ENCODE measurements at regions not wholly inside any gene's neighbourhood (a gene's known extent, or its start where the extent isn't known, plus 50 kb on each side); places are given as distances from the start of the nearest gene placed in this dataset.

- peaks cover 3% of the 10 kb centered on the region for H3K27me3 Mint-ChIP-seq (ENCODE audit: unreplicated experiment)
- no peak overlapping the region for H3K27ac Mint-ChIP-seq (ENCODE audit: unreplicated experiment)
- H3K4me1 Mint-ChIP-seq (ENCODE audit: low read depth, unreplicated experiment) = no peaks in the 10 kb centered on the region
- peaks cover 4% of the 10 kb centered on the region for H3K36me3 Mint-ChIP-seq (ENCODE audit: unreplicated experiment)
- TF ChIP-seq, protein P1, sequence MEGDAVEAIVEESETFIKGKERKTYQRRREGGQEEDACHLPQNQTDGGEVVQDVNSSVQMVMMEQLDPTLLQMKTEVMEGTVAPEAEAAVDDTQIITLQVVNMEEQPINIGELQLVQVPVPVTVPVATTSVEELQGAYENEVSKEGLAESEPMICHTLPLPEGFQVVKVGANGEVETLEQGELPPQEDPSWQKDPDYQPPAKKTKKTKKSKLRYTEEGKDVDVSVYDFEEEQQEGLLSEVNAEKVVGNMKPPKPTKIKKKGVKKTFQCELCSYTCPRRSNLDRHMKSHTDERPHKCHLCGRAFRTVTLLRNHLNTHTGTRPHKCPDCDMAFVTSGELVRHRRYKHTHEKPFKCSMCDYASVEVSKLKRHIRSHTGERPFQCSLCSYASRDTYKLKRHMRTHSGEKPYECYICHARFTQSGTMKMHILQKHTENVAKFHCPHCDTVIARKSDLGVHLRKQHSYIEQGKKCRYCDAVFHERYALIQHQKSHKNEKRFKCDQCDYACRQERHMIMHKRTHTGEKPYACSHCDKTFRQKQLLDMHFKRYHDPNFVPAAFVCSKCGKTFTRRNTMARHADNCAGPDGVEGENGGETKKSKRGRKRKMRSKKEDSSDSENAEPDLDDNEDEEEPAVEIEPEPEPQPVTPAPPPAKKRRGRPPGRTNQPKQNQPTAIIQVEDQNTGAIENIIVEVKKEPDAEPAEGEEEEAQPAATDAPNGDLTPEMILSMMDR (IDR thresholded peaks at IDR 0.05; ENCODE audit: partially characterized antibody, unreplicated experiment) = no peak
- H3K9me3 Mint-ChIP-seq (ENCODE audit: unreplicated experiment) = peaks cover 9% of the 10 kb centered on the region
- DNase-seq = no peak
- H3K4me3 Mint-ChIP-seq (ENCODE audit: unreplicated experiment) = no peak overlapping the region
These were observed 355.4 kb upstream of the RBFOX1 start for GRCh38 chr16:6977291-6977690.

GRCh38 chr16:6976716-6977115, 355.9 kb upstream of the RBFOX1 start:
- Mint-ChIP-seq H3K4me1 (ENCODE audit: low read depth, unreplicated experiment) (no peaks in the 10 kb centered on the region), H3K27ac (ENCODE audit: unreplicated experiment) (no peak overlapping the region), H3K4me3 (ENCODE audit: unreplicated experiment) (no peak overlapping the region), H3K27me3 (ENCODE audit: unreplicated experiment) (peaks cover 4% of the 10 kb centered on the region), H3K36me3 (ENCODE audit: unreplicated experiment) (peaks cover 5% of the 10 kb centered on the region), H3K9me3 (ENCODE audit: unreplicated experiment) (peaks cover 9% of the 10 kb centered on the region)
- TF ChIP-seq, protein P1 (IDR thresholded peaks at IDR 0.05; ENCODE audit: partially characterized antibody, unreplicated experiment) = no peak
- no peak for DNase-seq

- Mint-ChIP-seq H3K9me3 (ENCODE audit: unreplicated experiment) (peaks cover 12% of the 10 kb centered on the region), H3K27me3 (ENCODE audit: unreplicated experiment) (peaks cover 7% of the 10 kb centered on the region), H3K36me3 (ENCODE audit: unreplicated experiment) (peaks cover 5% of the 10 kb centered on the region), H3K4me3 (ENCODE audit: unreplicated experiment) (no peak overlapping the region), H3K27ac (ENCODE audit: unreplicated experiment) (no peak overlapping the region), H3K4me1 (ENCODE audit: low read depth, unreplicated experiment) (peaks cover 2% of the 10 kb centered on the region)
- TF ChIP-seq, protein P1 (IDR thresholded peaks at IDR 0.05; ENCODE audit: partially characterized antibody, unreplicated experiment) = no peak
- no peak for DNase-seq
These were observed 362.3 kb upstream of the RBFOX1 start for GRCh38 chr16:6970171-6970857.

- Mint-ChIP-seq H3K36me3 (ENCODE audit: unreplicated experiment) (peaks cover 5% of the 10 kb centered on the region), H3K4me3 (ENCODE audit: unreplicated experiment) (no peak overlapping the region), H3K4me1 (ENCODE audit: low read depth, unreplicated experiment) (peaks cover 2% of the 10 kb centered on the region), H3K27me3 (ENCODE audit: unreplicated experiment) (peaks cover 9% of the 10 kb centered on the region), H3K9me3 (ENCODE audit: unreplicated experiment) (peaks cover 12% of the 10 kb centered on the region), H3K27ac (ENCODE audit: unreplicated experiment) (no peak overlapping the region)
- no peak for DNase-seq
- TF ChIP-seq, protein P1 (IDR thresholded peaks at IDR 0.05; ENCODE audit: partially characterized antibody, unreplicated experiment) = no peak
These were observed 363.1 kb upstream of the RBFOX1 start for GRCh38 chr16:6969594-6969993.

GRCh38 chr16:6967796-6968320, 364.8 kb upstream of the RBFOX1 start:
- Mint-ChIP-seq H3K27ac (ENCODE audit: unreplicated experiment) (no peak overlapping the region), H3K36me3 (ENCODE audit: unreplicated experiment) (peaks cover 5% of the 10 kb centered on the region), H3K4me1 (ENCODE audit: low read depth, unreplicated experiment) (peaks cover 2% of the 10 kb centered on the region), H3K27me3 (ENCODE audit: unreplicated experiment) (peaks cover 11% of the 10 kb centered on the region), H3K9me3 (ENCODE audit: unreplicated experiment) (peaks cover 15% of the 10 kb centered on the region), H3K4me3 (ENCODE audit: unreplicated experiment) (no peak overlapping the region)
- TF ChIP-seq, protein P1 (IDR thresholded peaks at IDR 0.05; ENCODE audit: partially characterized antibody, unreplicated experiment) = no peak
- DNase-seq = no peak

Measured in glutamatergic neuron (in vitro differentiated cells).